MM.1S (cell line): ENCODE measurements at regions not wholly inside any gene's neighbourhood (a gene's known extent, or its start where the extent isn't known, plus 50 kb on each side); places are given as distances from the start of the nearest gene placed in this dataset.

Source experiments
- DNase-seq: peaks from one replicate; pipeline ENCODE4 v3.0.0-alpha.2; 2015
- H2AFZ ChIP-seq: fragments of 300-600 bp; sonication (generic); 2 replicates; pipeline ENCODE4 v1.6.0; 2016; ENCODE audit warnings: antibody characterized with exemption, low read length
- H3F3A ChIP-seq: fragments of 300-600 bp; sonication (generic); 2 replicates; pipeline ENCODE4 v1.6.1; 2016; ENCODE audit warnings: mild to moderate bottlenecking, antibody characterized with exemption, low read length, moderate library complexity, mixed read lengths; ENCODE audit not compliant: insufficient read depth
- H3K27ac ChIP-seq: fragments of 300-600 bp; sonication (generic); 2 replicates; pipeline ENCODE4 v1.5.1; 2016; ENCODE audit warnings: mild to moderate bottlenecking, low read length
- H3K27me3 ChIP-seq: fragments of 300-600 bp; sonication (generic); replicated peaks from 2 replicates; pipeline ENCODE4 v1.6.0; 2016; ENCODE audit warnings: low read length; ENCODE audit not compliant: insufficient read depth
- H3K36me3 ChIP-seq: fragments of 300-600 bp; sonication (generic); replicated peaks from 2 replicates; pipeline ENCODE4 v1.6.1; 2016; ENCODE audit warnings: mild to moderate bottlenecking, low read length, mixed read lengths; ENCODE audit not compliant: insufficient read depth
- H3K4me1 ChIP-seq: fragments of 300-600 bp; sonication (generic); 2 replicates; pipeline ENCODE4 v1.6.1; 2016; ENCODE audit warnings: low read length, mixed read lengths
- H3K4me2 ChIP-seq: fragments of 300-600 bp; sonication (generic); 2 replicates; pipeline ENCODE4 v1.6.0; 2016; ENCODE audit warnings: low read depth, low read length
- H3K4me3 ChIP-seq: fragments of 300-600 bp; sonication (generic); 2 replicates; pipeline ENCODE4 v1.5.1; 2016; ENCODE audit warnings: low read length, mixed read lengths
- H3K79me2 ChIP-seq: fragments of 300-600 bp; sonication (generic); 2 replicates; pipeline ENCODE4 v1.6.1; 2016; ENCODE audit warnings: mixed run types, low read length, mixed read lengths
- H3K9ac ChIP-seq: fragments of 300-600 bp; sonication (generic); 2 replicates; pipeline ENCODE4 v1.6.1; 2016; ENCODE audit warnings: low read length, mixed read lengths
- H3K9me2 ChIP-seq: fragments of 300-600 bp; sonication (generic); replicated peaks from 2 replicates; pipeline ENCODE4 v1.6.1; 2016; ENCODE audit warnings: mild to moderate bottlenecking, low read length, mixed read lengths; ENCODE audit not compliant: insufficient read depth
- H3K9me3 ChIP-seq: fragments of 300-600 bp; sonication (generic); replicated peaks from 2 replicates; pipeline ENCODE4 v1.6.1; 2016; ENCODE audit warnings: mild to moderate bottlenecking, low read length, mixed read lengths; ENCODE audit not compliant: insufficient read depth
- H4K20me1 ChIP-seq: fragments of 300-600 bp; sonication (generic); 2 replicates; pipeline ENCODE4 v1.6.1; 2016; ENCODE audit warnings: mild to moderate bottlenecking, low read length, moderate library complexity, mixed read lengths; ENCODE audit not compliant: insufficient read depth
- CTCF ChIP-seq: fragments of 300-600 bp; sonication (generic); IDR thresholded peaks from 2 replicates; pipeline ENCODE4 v1.5.1; 2016; ENCODE audit warnings: antibody characterized with exemption, low read length, mixed read lengths
- EZH2 ChIP-seq: fragments of 300-600 bp; sonication (generic); optimal IDR thresholded peaks from 2 replicates; pipeline ENCODE3; 2017; ENCODE audit warnings: low read depth, mild to moderate bottlenecking, antibody characterized with exemption, low read length, mixed read lengths
- EZH2phosphoT487 ChIP-seq: fragments of 300-600 bp; sonication (generic); IDR thresholded peaks from 2 replicates; pipeline ENCODE4 v1.6.1; 2018; ENCODE audit warnings: antibody characterized with exemption, low read length

DNA sequence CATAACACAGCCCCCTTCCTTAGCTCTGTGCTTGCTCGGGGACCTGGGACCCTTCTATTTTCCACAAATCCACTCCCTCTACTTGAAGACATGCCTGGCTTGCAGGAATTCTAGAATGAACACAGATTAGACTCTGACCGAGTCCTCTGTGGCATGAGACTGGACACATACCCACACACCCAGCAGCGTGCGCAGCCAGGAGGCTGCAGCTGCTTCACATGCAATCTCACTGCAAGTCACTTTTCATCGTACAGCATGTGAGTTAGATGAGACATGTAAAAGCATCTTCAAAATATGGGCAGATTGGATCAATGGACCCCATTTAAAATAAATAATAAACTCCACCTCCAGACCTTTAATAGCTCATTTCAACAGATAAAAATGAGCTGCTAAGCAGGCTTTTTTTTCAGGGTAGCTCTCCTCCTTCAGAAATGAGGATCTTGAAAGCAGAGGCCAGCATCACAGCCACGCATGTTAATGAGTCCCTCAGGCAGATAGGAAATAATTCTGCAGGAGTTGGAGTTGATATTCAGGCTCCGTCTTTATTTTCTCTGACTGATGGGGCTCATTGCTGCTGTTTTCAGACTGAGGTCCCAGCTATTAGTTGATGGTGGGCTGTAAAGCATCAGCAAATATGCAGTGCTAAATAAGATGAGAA lies 215.1 kb upstream of the GGTLC1 start:
- Histone ChIP-seq H3K9ac (no peak overlapping the region), H3K9me3 (no peaks in the 10 kb centered on the region), H3K27me3 (no peaks in the 10 kb centered on the region), H3K9me2 (no peaks in the 10 kb centered on the region), H3K79me2 (no peaks in the 10 kb centered on the region), H2AFZ (no peak overlapping the region), H3F3A (no peaks in the 10 kb centered on the region), H3K36me3 (no peaks in the 10 kb centered on the region), H3K27ac (no peak overlapping the region), H3K4me3 (no peak overlapping the region), H3K4me2 (no peak overlapping the region), H3K4me1 (no peaks in the 10 kb centered on the region), H4K20me1 (no peaks in the 10 kb centered on the region)
- no peak for DNase-seq
- TF ChIP-seq CTCF (no peak), EZH2phosphoT487 (no peak), EZH2 (no peak)

DNA sequence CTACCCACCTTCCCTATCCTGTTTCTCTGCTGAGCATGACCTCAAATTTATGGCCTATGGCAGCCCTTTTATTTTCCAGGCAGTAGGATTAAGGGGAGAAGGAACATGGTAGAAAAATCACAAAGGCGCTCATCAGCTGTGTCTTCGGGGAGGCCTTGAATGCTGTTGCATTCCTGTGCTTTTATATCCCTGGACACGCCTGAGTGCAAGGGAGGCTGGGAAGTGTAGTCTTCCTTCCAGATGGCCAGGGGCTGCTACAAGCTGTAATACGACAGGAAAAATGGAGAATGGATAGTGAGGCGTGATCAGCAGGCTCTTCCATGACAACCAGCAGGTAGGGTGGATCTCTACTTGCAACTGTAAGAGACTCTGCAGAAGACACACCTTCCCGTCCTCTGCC lies 210.9 kb upstream of the GGTLC1 start:
- Histone ChIP-seq H3K9me2 (no peaks in the 10 kb centered on the region), H3K4me3 (no peak overlapping the region), H3F3A (no peaks in the 10 kb centered on the region), H3K79me2 (no peaks in the 10 kb centered on the region), H3K27ac (no peak overlapping the region), H3K9me3 (no peaks in the 10 kb centered on the region), H3K4me2 (no peak overlapping the region), H3K27me3 (no peaks in the 10 kb centered on the region), H3K4me1 (no peaks in the 10 kb centered on the region), H3K36me3 (no peaks in the 10 kb centered on the region), H4K20me1 (no peaks in the 10 kb centered on the region), H2AFZ (no peak overlapping the region), H3K9ac (no peak overlapping the region)
- DNase-seq: no peak
- TF ChIP-seq EZH2phosphoT487 (no peak), EZH2 (no peak), CTCF (no peak)

GRCh38 chr20:24194143-24194542 lies 205.6 kb upstream of the GGTLC1 start:
- Histone ChIP-seq H3K9me3 (no peaks in the 10 kb centered on the region), H3K36me3 (no peaks in the 10 kb centered on the region), H2AFZ (no peak overlapping the region), H3K4me3 (no peak overlapping the region), H3F3A (no peaks in the 10 kb centered on the region), H4K20me1 (no peaks in the 10 kb centered on the region), H3K27ac (no peak overlapping the region), H3K27me3 (no peaks in the 10 kb centered on the region), H3K9me2 (no peaks in the 10 kb centered on the region), H3K4me2 (no peak overlapping the region), H3K9ac (no peak overlapping the region), H3K79me2 (no peaks in the 10 kb centered on the region), H3K4me1 (no peaks in the 10 kb centered on the region)
- no peak for TF ChIP-seq CTCF
- no peak for TF ChIP-seq EZH2phosphoT487
- no peak for TF ChIP-seq EZH2
- DNase-seq: no peak
